ENCODE measurements at regions not wholly inside any gene's neighbourhood (a gene's known extent, or its start where the extent isn't known, plus 50 kb on each side); places are given as distances from the start of the nearest gene placed in this dataset.

DNA sequence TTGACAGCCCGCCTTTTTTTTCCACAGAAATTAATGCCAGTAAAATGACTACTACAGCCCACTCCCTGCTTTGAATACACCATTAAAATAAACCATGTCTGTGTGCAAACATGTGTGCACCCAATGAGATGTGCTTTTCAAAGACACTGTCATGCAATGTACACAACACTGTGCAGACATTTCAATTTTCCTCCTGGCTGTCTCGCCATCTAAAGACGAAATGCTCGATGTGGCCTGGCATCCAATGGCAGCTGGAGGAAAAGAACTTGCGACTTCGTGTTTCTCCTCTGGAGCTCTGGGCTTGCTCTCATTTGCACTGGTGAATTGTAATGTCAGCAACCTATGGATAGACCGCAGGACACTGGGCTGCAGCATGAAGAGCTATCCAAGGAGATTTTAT, 147.0 kb upstream of the NAV2 start:
- Mint-ChIP-seq H3K4me1 (ENCODE audit: low read depth) (peaks cover 6% of the 10 kb centered on the region), H3K27ac (no peak overlapping the region), H3K4me3 (ENCODE audit: low read depth) (no peak overlapping the region), H3K9me3 (ENCODE audit: low read depth) (no peaks in the 10 kb centered on the region), H3K27me3 (peaks cover 30% of the 10 kb centered on the region), H3K36me3 (ENCODE audit: insufficient read depth) (no peaks in the 10 kb centered on the region)
- no peak for TF ChIP-seq CTCF (IDR thresholded peaks at IDR 0.05; ENCODE audit: unreplicated experiment)
- DNase-seq (ENCODE audit: low spot score, unreplicated experiment), result no peak

- peaks cover 30% of the 10 kb centered on the region for H3K27me3 Mint-ChIP-seq
Measured at GRCh38 chr11:19562156-19562555, 150.5 kb upstream of the NAV2 start.

DNA sequence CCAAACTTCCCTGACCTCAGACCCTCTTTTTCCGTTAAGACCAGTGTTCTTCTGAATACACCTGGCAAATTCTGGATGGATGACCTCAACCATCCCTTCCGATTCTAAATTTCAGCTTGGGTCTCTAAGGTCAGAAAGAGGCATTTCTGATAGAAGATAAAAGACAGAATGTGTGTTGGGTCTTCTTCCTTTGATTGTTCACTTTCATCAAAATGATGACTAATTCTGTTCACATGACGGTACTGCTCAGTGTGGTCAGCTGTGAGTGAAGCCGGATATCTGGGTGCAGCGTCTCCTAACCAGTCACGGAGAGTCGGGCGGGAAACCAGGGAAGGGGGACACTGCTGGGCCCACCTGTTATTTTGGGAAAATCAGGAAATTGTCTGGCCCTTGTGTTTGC, 151.6 kb upstream of the NAV2 start:
- H3K4me3 Mint-ChIP-seq (ENCODE audit: low read depth), result no peak overlapping the region
- no peaks in the 10 kb centered on the region for H3K36me3 Mint-ChIP-seq (ENCODE audit: insufficient read depth)
- DNase-seq (ENCODE audit: low spot score, unreplicated experiment), result no peak
- H3K27ac Mint-ChIP-seq, result no peak overlapping the region
- no peaks in the 10 kb centered on the region for H3K9me3 Mint-ChIP-seq (ENCODE audit: low read depth)
- H3K27me3 Mint-ChIP-seq, result peaks cover 28% of the 10 kb centered on the region
- TF ChIP-seq CTCF (IDR thresholded peaks at IDR 0.05; ENCODE audit: unreplicated experiment), result no peak
- H3K4me1 Mint-ChIP-seq (ENCODE audit: low read depth), result peaks cover 9% of the 10 kb centered on the region

More at GRCh38 chr11:19562156-19562555, 150.5 kb upstream of the NAV2 start:
- H3K27ac Mint-ChIP-seq, result no peak overlapping the region
- TF ChIP-seq CTCF (IDR thresholded peaks at IDR 0.05; ENCODE audit: unreplicated experiment), result no peak
- H3K4me1 Mint-ChIP-seq (ENCODE audit: low read depth), result peaks cover 9% of the 10 kb centered on the region
- no peaks in the 10 kb centered on the region for H3K36me3 Mint-ChIP-seq (ENCODE audit: insufficient read depth)
- no peaks in the 10 kb centered on the region for H3K9me3 Mint-ChIP-seq (ENCODE audit: low read depth)
- no peak overlapping the region for H3K4me3 Mint-ChIP-seq (ENCODE audit: low read depth)
- no peak for DNase-seq (ENCODE audit: low spot score, unreplicated experiment)

GRCh38 chr11:19560156-19560555, 152.5 kb upstream of the NAV2 start:
- H3K36me3 Mint-ChIP-seq (ENCODE audit: insufficient read depth), result no peaks in the 10 kb centered on the region
- DNase-seq (ENCODE audit: low spot score, unreplicated experiment), result no peak
- H3K27me3 Mint-ChIP-seq, result peaks cover 26% of the 10 kb centered on the region
- no peak overlapping the region for H3K27ac Mint-ChIP-seq
- H3K4me1 Mint-ChIP-seq (ENCODE audit: low read depth), result peaks cover 4% of the 10 kb centered on the region
- TF ChIP-seq CTCF (IDR thresholded peaks at IDR 0.05; ENCODE audit: unreplicated experiment), result no peak
- H3K9me3 Mint-ChIP-seq (ENCODE audit: low read depth), result no peaks in the 10 kb centered on the region
- H3K4me3 Mint-ChIP-seq (ENCODE audit: low read depth), result no peak overlapping the region

- Mint-ChIP-seq H3K4me3 (ENCODE audit: low read depth) (no peak overlapping the region), H3K36me3 (ENCODE audit: insufficient read depth) (no peaks in the 10 kb centered on the region), H3K9me3 (ENCODE audit: low read depth) (no peaks in the 10 kb centered on the region), H3K27me3 (peaks cover 25% of the 10 kb centered on the region), H3K4me1 (ENCODE audit: low read depth) (peaks cover 3% of the 10 kb centered on the region), H3K27ac (no peak overlapping the region)
- DNase-seq (ENCODE audit: low spot score, unreplicated experiment), result no peak
- TF ChIP-seq CTCF (IDR thresholded peaks at IDR 0.05; ENCODE audit: unreplicated experiment), result no peak
Measured at GRCh38 chr11:19559746-19560145, 152.9 kb upstream of the NAV2 start.

All from progenitor cell of endocrine pancreas (in vitro differentiated cells).